Endothelial cell of umbilical vein (primary cell): ENCODE measurements at regions not wholly inside any gene's neighbourhood (a gene's known extent, or its start where the extent isn't known, plus 50 kb on each side); places are given as distances from the start of the nearest gene placed in this dataset.

Experiments
- BruUV-seq: library from RNA; stranded (reverse); fragments of 400-500 nt; replicated peaks from 2 replicates; lab custom pipeline; 2021; lab: Mats Ljungman, UMichigan
- CTCF ChIA-PET: fragments of 300-600, 350-600 bp; sonication (Branson Sonifier 250); formaldehyde crosslinking; loops from one replicate; lab custom pipeline; 2021; ENCODE audit warnings: antibody characterized with exemption, inconsistent platforms; lab: Charles Lee
- POLR2A ChIA-PET: fragments of 300-600, 350-600 bp; sonication (Branson Sonifier 250); formaldehyde crosslinking; loops from one replicate; lab custom pipeline; 2021; ENCODE audit warnings: antibody characterized with exemption, inconsistent platforms; lab: Charles Lee
- DNase-seq: peaks from one replicate; pipeline ENCODE4 v3.0.0-alpha.2; 2011; ENCODE audit warnings: low read depth, low spot score
- FAIRE-seq: peaks from 2 replicates; lab custom pipeline; 2011; peaks lifted over from hg19 to GRCh38; lab: Jason Lieb, UNC
- H2AFZ ChIP-seq: 2 replicates; pipeline ENCODE4 v1.6.0; 2012; ENCODE audit warnings: low read depth, low read length, control low read depth, inconsistent platforms
- H3K27ac ChIP-seq: 2 replicates; pipeline ENCODE4 v1.5.1; 2011; ENCODE audit warnings: low read depth, mild to moderate bottlenecking, control low read depth, low read length, moderate library complexity; ENCODE audit not compliant: insufficient read depth
- H3K27me3 ChIP-seq, 2 experiments: 2 replicates each; pipeline versions ENCODE4 v1.6.0 to v1.6.1; 2011; ENCODE audit warnings: low read length in 2 of 2, mixed read lengths in 1 of 2; ENCODE audit not compliant: control insufficient read depth in 2 of 2, insufficient read depth in 2 of 2
- H3K36me3 ChIP-seq, 2 experiments: 2 replicates in 1 of 2; 3 replicates in 1 of 2; pipeline ENCODE4 v1.5.1; 2011; ENCODE audit warnings: low read length in 2 of 2, mild to moderate bottlenecking in 1 of 2, moderate library complexity in 1 of 2; ENCODE audit not compliant: control insufficient read depth in 2 of 2, insufficient read depth in 2 of 2; ENCODE audit errors: extremely low read depth in 1 of 2
- H3K4me1 ChIP-seq: 3 replicates; pipeline ENCODE4 v1.5.1; 2011; ENCODE audit warnings: mild to moderate bottlenecking, low read length; ENCODE audit not compliant: control insufficient read depth, insufficient read depth; ENCODE audit errors: extremely low read depth
- H3K4me2 ChIP-seq: 2 replicates; pipeline ENCODE4 v1.6.1; 2011; ENCODE audit warnings: low read length, control low read depth, mixed read lengths; ENCODE audit not compliant: insufficient read depth
- H3K4me3 ChIP-seq, 3 experiments: fragments of 200-600 bp in 1 of 3; sonication (generic), shearing (Covaris generic) in 1 of 3; replicated peaks in 1 of 3; 2 replicates each; pipeline ENCODE4 v1.5.1; 2011 to 2016; ENCODE audit warnings: control low read depth in 3 of 3, low read length in 3 of 3, mild to moderate bottlenecking in 2 of 3, inconsistent platforms in 1 of 3, low read depth in 1 of 3, moderate library complexity in 1 of 3; ENCODE audit not compliant: insufficient read depth in 1 of 3
- H3K79me2 ChIP-seq: 2 replicates; pipeline ENCODE4 v1.6.0; 2012; ENCODE audit warnings: low read length, inconsistent platforms; ENCODE audit not compliant: control insufficient read depth, insufficient read depth
- H3K9ac ChIP-seq: replicated peaks from 2 replicates; pipeline ENCODE3; 2011; ENCODE audit warnings: low read length, control low read depth; ENCODE audit not compliant: insufficient read depth; ENCODE audit errors: extremely low read depth
- H3K9me1 ChIP-seq: replicated peaks from 3 replicates; pipeline ENCODE4 v1.6.0; 2011; ENCODE audit warnings: mild to moderate bottlenecking, low read length; ENCODE audit not compliant: control insufficient read depth, insufficient read depth; ENCODE audit errors: extremely low read depth
- H3K9me3 ChIP-seq: replicated peaks from 2 replicates; pipeline ENCODE4 v1.5.1; 2012; ENCODE audit warnings: low read length, inconsistent platforms; ENCODE audit not compliant: control insufficient read depth, insufficient read depth
- H4K20me1 ChIP-seq: replicated peaks from 2 replicates; pipeline ENCODE3; 2011; ENCODE audit warnings: mild to moderate bottlenecking, low read length; ENCODE audit not compliant: control insufficient read depth, insufficient read depth; ENCODE audit errors: extremely low read depth
- CTCF ChIP-seq, 2 donors: IDR thresholded peaks; 1 replicate in 1 of 2; 2 replicates in 1 of 2; pipeline ENCODE4 v1.5.1; 2011; ENCODE audit warnings: low read length in 2 of 2, mild to moderate bottlenecking in 2 of 2, moderate library complexity in 2 of 2, control low read depth in 1 of 2, inconsistent platforms in 1 of 2, low read depth in 1 of 2; ENCODE audit not compliant: insufficient read depth in 1 of 2; ENCODE audit errors: extremely low read depth in 1 of 2
- EZH2 ChIP-seq: IDR thresholded peaks from 2 replicates; pipeline ENCODE4 v1.6.1; 2012; ENCODE audit warnings: borderline replicate concordance, low read depth, mild to moderate bottlenecking, moderate library complexity, low read length, inconsistent platforms; ENCODE audit not compliant: severe bottlenecking
- GATA2 ChIP-seq: IDR thresholded peaks from 2 replicates; pipeline ENCODE4 v1.7.0; 2011; ENCODE audit warnings: low read depth, mild to moderate bottlenecking, moderate library complexity, mixed read lengths, low read length; ENCODE audit not compliant: insufficient read length, insufficient read depth
- JUN ChIP-seq: IDR thresholded peaks from 2 replicates; pipeline ENCODE4 v1.6.1; 2011; ENCODE audit warnings: borderline replicate concordance, low read depth; ENCODE audit not compliant: insufficient read length, insufficient read depth
- POLR2A ChIP-seq: IDR thresholded peaks from 2 replicates; pipeline ENCODE4 v1.6.1; 2012; ENCODE audit warnings: low read depth, mild to moderate bottlenecking, control low read depth, low read length
- dilution Hi-C: fragments of 300-500 bp; cut with MboI; formaldehyde crosslinking; loops from one replicate; pipeline ENCODE4 v1.15.0; 2019; ENCODE audit warnings: low sequenced_read_pairs; ENCODE audit not compliant: extremely low pct_ligation_motif_present
- intact Hi-C: fragments of 100-400 bp; cut with micrococcal nuclease; formaldehyde crosslinking; loops from one replicate; pipeline ENCODE4 v1.10.0; 2022

GRCh38 chr9:86773422-86773945 lies 173.8 kb downstream of the GAS1 start:
- FAIRE-seq: no peak

GRCh38 chr9:86772635-86772993 lies 174.7 kb downstream of the GAS1 start:
- DNase-seq (no peak), FAIRE-seq (no peak)
- Histone ChIP-seq H3K9ac (no peak overlapping the region), H3K4me1 (no peaks in the 10 kb centered on the region), H3K9me1 (no peaks in the 10 kb centered on the region), H3K36me3 (no peaks in the 10 kb centered on the region), H3K4me3 (no peak overlapping the region), H3K79me2 (no peaks in the 10 kb centered on the region), H3K27me3 (no peaks in the 10 kb centered on the region), H3K27ac (no peak overlapping the region), H2AFZ (no peak overlapping the region), H3K4me2 (no peak overlapping the region), H3K9me3 (peaks cover 2% of the 10 kb centered on the region), H4K20me1 (no peaks in the 10 kb centered on the region)
- no peak for TF ChIP-seq EZH2
- no peak for TF ChIP-seq POLR2A
- no peak for TF ChIP-seq GATA2
- no TSS peak for BruUV-seq
- CTCF ChIA-PET: no interaction called here
- intact Hi-C loops (no loop called here), dilution Hi-C loops (no loop called here)
- POLR2A ChIA-PET: no interaction called here

More at GRCh38 chr9:86773422-86773945, 173.8 kb downstream of the GAS1 start:
- no peak overlapping the region for H2AFZ ChIP-seq
- no peak overlapping the region for H3K4me3 ChIP-seq
- BruUV-seq: no TSS peak
- H3K9ac ChIP-seq: no peak overlapping the region
- no peak overlapping the region for H3K4me2 ChIP-seq
- H3K9me3 ChIP-seq: peaks cover 2% of the 10 kb centered on the region
- no peaks in the 10 kb centered on the region for H3K36me3 ChIP-seq
- no peaks in the 10 kb centered on the region for H3K27me3 ChIP-seq
- no peaks in the 10 kb centered on the region for H4K20me1 ChIP-seq
- H3K79me2 ChIP-seq: no peaks in the 10 kb centered on the region
- POLR2A ChIA-PET: no interaction called here
- TF ChIP-seq GATA2 (no peak), JUN (no peak), CTCF (IDR thresholded peaks at IDR 0.05; ENCODE audit: extremely low read depth in 1 of 2, insufficient read depth in 1 of 2, low read depth in 1 of 2, low read length in 2 of 2) (no peak), POLR2A (no peak)
- no peaks in the 10 kb centered on the region for H3K9me1 ChIP-seq
- no peak for DNase-seq
- intact Hi-C loops: no loop called here
- dilution Hi-C loops: no loop called here
- CTCF ChIA-PET: no interaction called here
- H3K4me1 ChIP-seq: no peaks in the 10 kb centered on the region
- no peak overlapping the region for H3K27ac ChIP-seq
